ENCODE measurements at regions not wholly inside any gene's neighbourhood (a gene's known extent, or its start where the extent isn't known, plus 50 kb on each side); places are given as distances from the start of the nearest gene placed in this dataset.

GRCh38 chr19:29889702-29890101 is 52.3 kb upstream of the URI1 start:
- no peak for TF ChIP-seq POLR2A (IDR thresholded peaks at IDR 0.05)
- TF ChIP-seq, protein P1, sequence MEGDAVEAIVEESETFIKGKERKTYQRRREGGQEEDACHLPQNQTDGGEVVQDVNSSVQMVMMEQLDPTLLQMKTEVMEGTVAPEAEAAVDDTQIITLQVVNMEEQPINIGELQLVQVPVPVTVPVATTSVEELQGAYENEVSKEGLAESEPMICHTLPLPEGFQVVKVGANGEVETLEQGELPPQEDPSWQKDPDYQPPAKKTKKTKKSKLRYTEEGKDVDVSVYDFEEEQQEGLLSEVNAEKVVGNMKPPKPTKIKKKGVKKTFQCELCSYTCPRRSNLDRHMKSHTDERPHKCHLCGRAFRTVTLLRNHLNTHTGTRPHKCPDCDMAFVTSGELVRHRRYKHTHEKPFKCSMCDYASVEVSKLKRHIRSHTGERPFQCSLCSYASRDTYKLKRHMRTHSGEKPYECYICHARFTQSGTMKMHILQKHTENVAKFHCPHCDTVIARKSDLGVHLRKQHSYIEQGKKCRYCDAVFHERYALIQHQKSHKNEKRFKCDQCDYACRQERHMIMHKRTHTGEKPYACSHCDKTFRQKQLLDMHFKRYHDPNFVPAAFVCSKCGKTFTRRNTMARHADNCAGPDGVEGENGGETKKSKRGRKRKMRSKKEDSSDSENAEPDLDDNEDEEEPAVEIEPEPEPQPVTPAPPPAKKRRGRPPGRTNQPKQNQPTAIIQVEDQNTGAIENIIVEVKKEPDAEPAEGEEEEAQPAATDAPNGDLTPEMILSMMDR (IDR thresholded peaks at IDR 0.05): no peak
